ENCODE measurements at regions not wholly inside any gene's neighbourhood (a gene's known extent, or its start where the extent isn't known, plus 50 kb on each side); places are given as distances from the start of the nearest gene placed in this dataset.

- ChIA-PET CTCF (no interaction called here), POLR2A (no interaction called here)
- Histone ChIP-seq H3K27ac (ENCODE audit: low read depth, low read length) (no peak overlapping the region), H3K4me1 (ENCODE audit: insufficient read depth, low read length) (no peaks in the 10 kb centered on the region), H3K27me3 (ENCODE audit: insufficient read depth, low read length, poor library complexity, severe bottlenecking) (no peaks in the 10 kb centered on the region), H3K9me3 (ENCODE audit: low read length) (no peaks in the 10 kb centered on the region), H3K36me3 (ENCODE audit: insufficient read depth, low read length) (no peaks in the 10 kb centered on the region), H3K4me3 (ENCODE audit: low read length) (no peak overlapping the region)
- Mint-ChIP-seq H3K27ac (no peak overlapping the region), H3K27me3 (peaks cover 7 to 28% of the 10 kb centered on the region in 2 donors), H3K4me3 (no peak overlapping the region), H3K9me3 (peaks cover 0 to 2% (median 0%) of the 10 kb centered on the region in 5 donors), H3K36me3 (no peaks in the 10 kb centered on the region), H3K4me1 (peaks cover 0 to 7% (median 5%) of the 10 kb centered on the region in 3 donors)
- DNase-seq, result no peak
Observed at GRCh38 chr5:174313615-174314014, 268.1 kb downstream of the NSG2 start.

GRCh38 chr5:174314261-174314660 lies 268.8 kb downstream of the NSG2 start:
- peaks cover 8 to 28% of the 10 kb centered on the region in 2 donors for H3K27me3 Mint-ChIP-seq
- no peak overlapping the region for H3K27ac ChIP-seq (ENCODE audit: low read depth, low read length)
- POLR2A ChIA-PET, result no interaction called here

GRCh38 chr5:174315471-174315870 lies 270.0 kb downstream of the NSG2 start:
- POLR2A ChIA-PET, result no interaction called here
- no peak overlapping the region for H3K4me3 ChIP-seq (ENCODE audit: low read length)
- Mint-ChIP-seq H3K9me3 (peaks cover 0 to 2% (median 0%) of the 10 kb centered on the region in 5 donors), H3K4me1 (peaks cover 0 to 7% (median 5%) of the 10 kb centered on the region in 3 donors), H3K36me3 (no peaks in the 10 kb centered on the region), H3K4me3 (no peak overlapping the region), H3K27ac (peak overlapping the region in 1 of 8 donors; percentile 39), H3K27me3 (peaks cover 8 to 25% of the 10 kb centered on the region in 2 donors)
- no peaks in the 10 kb centered on the region for H3K36me3 ChIP-seq (ENCODE audit: insufficient read depth, low read length)
- no peak overlapping the region for H3K27ac ChIP-seq (ENCODE audit: low read depth, low read length)
- H3K27me3 ChIP-seq (ENCODE audit: insufficient read depth, low read length, poor library complexity, severe bottlenecking), result no peaks in the 10 kb centered on the region
- no peaks in the 10 kb centered on the region for H3K9me3 ChIP-seq (ENCODE audit: low read length)
- no peak for DNase-seq
- H3K4me1 ChIP-seq (ENCODE audit: insufficient read depth, low read length), result no peaks in the 10 kb centered on the region
- CTCF ChIA-PET, result no interaction called here

More at GRCh38 chr5:174314261-174314660, 268.8 kb downstream of the NSG2 start:
- Mint-ChIP-seq H3K27ac (no peak overlapping the region), H3K9me3 (peaks cover 0 to 2% (median 0%) of the 10 kb centered on the region in 5 donors), H3K4me1 (peaks cover 0 to 7% (median 5%) of the 10 kb centered on the region in 3 donors), H3K36me3 (no peaks in the 10 kb centered on the region), H3K4me3 (no peak overlapping the region)
- no peaks in the 10 kb centered on the region for H3K4me1 ChIP-seq (ENCODE audit: insufficient read depth, low read length)
- DNase-seq, result no peak
- no peaks in the 10 kb centered on the region for H3K27me3 ChIP-seq (ENCODE audit: insufficient read depth, low read length, poor library complexity, severe bottlenecking)
- H3K4me3 ChIP-seq (ENCODE audit: low read length), result no peak overlapping the region
- no peaks in the 10 kb centered on the region for H3K9me3 ChIP-seq (ENCODE audit: low read length)
- CTCF ChIA-PET, result no interaction called here
- H3K36me3 ChIP-seq (ENCODE audit: insufficient read depth, low read length), result no peaks in the 10 kb centered on the region

GRCh38 chr5:174315871-174316270 lies 270.4 kb downstream of the NSG2 start:
- Histone ChIP-seq H3K36me3 (ENCODE audit: insufficient read depth, low read length) (no peaks in the 10 kb centered on the region), H3K4me3 (ENCODE audit: low read length) (no peak overlapping the region), H3K27me3 (ENCODE audit: insufficient read depth, low read length, poor library complexity, severe bottlenecking) (no peaks in the 10 kb centered on the region), H3K9me3 (ENCODE audit: low read length) (no peaks in the 10 kb centered on the region), H3K4me1 (ENCODE audit: insufficient read depth, low read length) (no peaks in the 10 kb centered on the region), H3K27ac (ENCODE audit: low read depth, low read length) (no peak overlapping the region)
- Mint-ChIP-seq H3K4me3 (no peak overlapping the region), H3K9me3 (no peaks in the 10 kb centered on the region), H3K36me3 (no peaks in the 10 kb centered on the region), H3K27ac (no peak overlapping the region), H3K4me1 (peaks cover 0 to 5% (median 2%) of the 10 kb centered on the region in 3 donors), H3K27me3 (peaks cover 6 to 21% of the 10 kb centered on the region in 2 donors)
- POLR2A ChIA-PET, result no interaction called here
- DNase-seq, result no peak
- CTCF ChIA-PET, result no interaction called here

GRCh38 chr5:174316326-174316725 lies 270.8 kb downstream of the NSG2 start:
- H3K36me3 Mint-ChIP-seq, result no peaks in the 10 kb centered on the region
- Histone ChIP-seq H3K27ac (ENCODE audit: low read depth, low read length) (no peak overlapping the region), H3K36me3 (ENCODE audit: insufficient read depth, low read length) (no peaks in the 10 kb centered on the region), H3K9me3 (ENCODE audit: low read length) (no peaks in the 10 kb centered on the region), H3K27me3 (ENCODE audit: insufficient read depth, low read length, poor library complexity, severe bottlenecking) (no peaks in the 10 kb centered on the region), H3K4me3 (ENCODE audit: low read length) (no peak overlapping the region), H3K4me1 (ENCODE audit: insufficient read depth, low read length) (no peaks in the 10 kb centered on the region)
- H3K4me1 Mint-ChIP-seq, result peaks cover 0 to 3% (median 2%) of the 10 kb centered on the region in 3 donors
- ChIA-PET POLR2A (no interaction called here), CTCF (no interaction called here)
- no peaks in the 10 kb centered on the region for H3K9me3 Mint-ChIP-seq
- peaks cover 6 to 18% of the 10 kb centered on the region in 2 donors for H3K27me3 Mint-ChIP-seq
- H3K27ac Mint-ChIP-seq, result no peak overlapping the region
- H3K4me3 Mint-ChIP-seq, result no peak overlapping the region
- no peak for DNase-seq

GRCh38 chr5:174317256-174317894 lies 271.9 kb downstream of the NSG2 start:
- H3K4me3 Mint-ChIP-seq, result no peak overlapping the region
- no peak for DNase-seq
- no peaks in the 10 kb centered on the region for H3K9me3 ChIP-seq (ENCODE audit: low read length)
- CTCF ChIA-PET, result no interaction called here
- H3K27ac Mint-ChIP-seq, result no peak overlapping the region
- peaks cover 0 to 3% (median 0%) of the 10 kb centered on the region in 5 donors for H3K9me3 Mint-ChIP-seq
- H3K4me1 Mint-ChIP-seq, result peaks cover 0 to 3% (median 2%) of the 10 kb centered on the region in 3 donors
- POLR2A ChIA-PET, result no interaction called here
- no peaks in the 10 kb centered on the region for H3K36me3 Mint-ChIP-seq
- no peaks in the 10 kb centered on the region for H3K27me3 ChIP-seq (ENCODE audit: insufficient read depth, low read length, poor library complexity, severe bottlenecking)
- H3K27me3 Mint-ChIP-seq, result peaks cover 6 to 23% of the 10 kb centered on the region in 2 donors
- no peaks in the 10 kb centered on the region for H3K36me3 ChIP-seq (ENCODE audit: insufficient read depth, low read length)
- H3K4me3 ChIP-seq (ENCODE audit: low read length), result no peak overlapping the region
- H3K4me1 ChIP-seq (ENCODE audit: insufficient read depth, low read length), result no peaks in the 10 kb centered on the region
- H3K27ac ChIP-seq (ENCODE audit: low read depth, low read length), result no peak overlapping the region

GRCh38 chr5:174318578-174318977 lies 273.1 kb downstream of the NSG2 start:
- Histone ChIP-seq H3K9me3 (ENCODE audit: low read length) (no peaks in the 10 kb centered on the region), H3K36me3 (ENCODE audit: insufficient read depth, low read length) (no peaks in the 10 kb centered on the region), H3K27ac (ENCODE audit: low read depth, low read length) (no peak overlapping the region), H3K4me1 (ENCODE audit: insufficient read depth, low read length) (no peaks in the 10 kb centered on the region), H3K4me3 (ENCODE audit: low read length) (no peak overlapping the region), H3K27me3 (ENCODE audit: insufficient read depth, low read length, poor library complexity, severe bottlenecking) (no peaks in the 10 kb centered on the region)
- Mint-ChIP-seq H3K36me3 (no peaks in the 10 kb centered on the region), H3K27ac (no peak overlapping the region), H3K4me3 (no peak overlapping the region), H3K27me3 (peaks cover 3 to 12% of the 10 kb centered on the region in 2 donors), H3K4me1 (no peaks in the 10 kb centered on the region), H3K9me3 (peaks cover 0 to 3% (median 0%) of the 10 kb centered on the region in 5 donors)
- ChIA-PET POLR2A (no interaction called here), CTCF (no interaction called here)
- DNase-seq, result no peak

- H3K27me3 Mint-ChIP-seq, result peaks cover 6 to 14% of the 10 kb centered on the region in 2 donors
- peaks cover 0 to 3% (median 0%) of the 10 kb centered on the region in 5 donors for H3K9me3 Mint-ChIP-seq
- H3K4me3 Mint-ChIP-seq, result no peak overlapping the region
- ChIA-PET POLR2A (no interaction called here), CTCF (no interaction called here)
- Histone ChIP-seq H3K27me3 (ENCODE audit: insufficient read depth, low read length, poor library complexity, severe bottlenecking) (no peaks in the 10 kb centered on the region), H3K4me1 (ENCODE audit: insufficient read depth, low read length) (no peaks in the 10 kb centered on the region), H3K27ac (ENCODE audit: low read depth, low read length) (no peak overlapping the region), H3K9me3 (ENCODE audit: low read length) (no peaks in the 10 kb centered on the region), H3K36me3 (ENCODE audit: insufficient read depth, low read length) (no peaks in the 10 kb centered on the region), H3K4me3 (ENCODE audit: low read length) (no peak overlapping the region)
- H3K4me1 Mint-ChIP-seq, result no peaks in the 10 kb centered on the region
- no peaks in the 10 kb centered on the region for H3K36me3 Mint-ChIP-seq
- no peak for DNase-seq
- no peak overlapping the region for H3K27ac Mint-ChIP-seq
Observed at GRCh38 chr5:174319551-174319950, 274.0 kb downstream of the NSG2 start.
